ENCODE measurements at regions not wholly inside any gene's neighbourhood (a gene's known extent, or its start where the extent isn't known, plus 50 kb on each side); places are given as distances from the start of the nearest gene placed in this dataset.

DNA sequence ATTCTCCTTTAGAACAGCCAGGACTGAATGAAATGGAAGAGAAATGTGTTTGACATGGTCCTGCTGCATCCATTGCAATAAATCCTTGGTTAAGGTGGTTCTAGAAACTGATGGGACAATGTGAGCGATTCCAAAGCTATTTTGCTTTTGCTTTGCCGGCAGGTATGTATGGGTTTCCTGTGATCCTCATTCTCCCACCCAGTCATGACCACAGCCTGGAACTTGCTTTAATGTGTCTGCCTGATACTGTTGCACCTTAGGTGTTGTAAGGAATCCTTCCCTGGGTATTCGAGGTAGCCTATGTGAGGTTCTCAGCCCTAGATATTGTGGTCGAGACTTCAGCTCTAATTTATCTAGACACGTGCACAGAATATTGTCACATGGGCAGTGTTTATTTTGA lies 86.1 kb downstream of the ZNF518B start:
- H3K27ac ChIP-seq = no peak overlapping the region
- ChIA-PET POLR2A (ENCODE audit: low non-redundant PET) (no interaction called here), CTCF (interaction anchor here (0.9 kb wide), 1 partner anchor 198 kb away, joined by 3 read pairs; no protein-coding TSS in a partner anchor)
- TF ChIP-seq, protein P1, sequence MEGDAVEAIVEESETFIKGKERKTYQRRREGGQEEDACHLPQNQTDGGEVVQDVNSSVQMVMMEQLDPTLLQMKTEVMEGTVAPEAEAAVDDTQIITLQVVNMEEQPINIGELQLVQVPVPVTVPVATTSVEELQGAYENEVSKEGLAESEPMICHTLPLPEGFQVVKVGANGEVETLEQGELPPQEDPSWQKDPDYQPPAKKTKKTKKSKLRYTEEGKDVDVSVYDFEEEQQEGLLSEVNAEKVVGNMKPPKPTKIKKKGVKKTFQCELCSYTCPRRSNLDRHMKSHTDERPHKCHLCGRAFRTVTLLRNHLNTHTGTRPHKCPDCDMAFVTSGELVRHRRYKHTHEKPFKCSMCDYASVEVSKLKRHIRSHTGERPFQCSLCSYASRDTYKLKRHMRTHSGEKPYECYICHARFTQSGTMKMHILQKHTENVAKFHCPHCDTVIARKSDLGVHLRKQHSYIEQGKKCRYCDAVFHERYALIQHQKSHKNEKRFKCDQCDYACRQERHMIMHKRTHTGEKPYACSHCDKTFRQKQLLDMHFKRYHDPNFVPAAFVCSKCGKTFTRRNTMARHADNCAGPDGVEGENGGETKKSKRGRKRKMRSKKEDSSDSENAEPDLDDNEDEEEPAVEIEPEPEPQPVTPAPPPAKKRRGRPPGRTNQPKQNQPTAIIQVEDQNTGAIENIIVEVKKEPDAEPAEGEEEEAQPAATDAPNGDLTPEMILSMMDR (conservative IDR thresholded peaks at IDR 0.05; ENCODE audit: low read depth) = no peak
- DNase-seq (ENCODE audit: low spot score) = no peak

GRCh38 chr4:10369517-10369916 lies 87.7 kb downstream of the ZNF518B start:
- POLR2A ChIA-PET (ENCODE audit: low non-redundant PET) = no interaction called here
- TF ChIP-seq, protein P1 (conservative IDR thresholded peaks at IDR 0.05; ENCODE audit: low read depth) = no peak

DNA sequence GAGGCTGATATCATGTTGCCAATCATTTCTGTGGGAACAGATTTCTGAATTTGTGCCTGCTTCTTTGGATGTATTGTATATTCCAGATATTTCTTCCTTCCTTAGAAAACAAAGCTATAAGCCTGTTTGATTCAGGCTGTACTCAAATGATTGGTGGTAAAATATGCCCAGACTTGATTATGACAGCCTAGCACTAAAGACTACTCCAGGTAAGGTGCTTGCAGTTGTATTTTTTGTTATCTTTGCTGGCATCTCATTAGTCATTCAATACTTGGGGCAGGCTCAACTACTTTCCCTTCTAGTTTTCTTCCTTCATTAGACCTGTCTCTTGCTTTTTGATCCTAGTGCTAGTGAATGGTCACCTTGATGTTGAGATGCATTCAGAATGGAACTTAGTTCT lies 90.6 kb downstream of the ZNF518B start:
- no peak overlapping the region for H3K27ac ChIP-seq
- ChIA-PET POLR2A (ENCODE audit: low non-redundant PET) (no interaction called here), CTCF (no interaction called here)
- peak; percentile 7 for DNase-seq (ENCODE audit: low spot score)
- TF ChIP-seq, protein P1 (conservative IDR thresholded peaks at IDR 0.05; ENCODE audit: low read depth) = no peak

More at GRCh38 chr4:10369517-10369916, 87.7 kb downstream of the ZNF518B start:
- CTCF ChIA-PET = no interaction called here
- H3K27ac ChIP-seq = no peak overlapping the region
- DNase-seq (ENCODE audit: low spot score) = no peak

DNA sequence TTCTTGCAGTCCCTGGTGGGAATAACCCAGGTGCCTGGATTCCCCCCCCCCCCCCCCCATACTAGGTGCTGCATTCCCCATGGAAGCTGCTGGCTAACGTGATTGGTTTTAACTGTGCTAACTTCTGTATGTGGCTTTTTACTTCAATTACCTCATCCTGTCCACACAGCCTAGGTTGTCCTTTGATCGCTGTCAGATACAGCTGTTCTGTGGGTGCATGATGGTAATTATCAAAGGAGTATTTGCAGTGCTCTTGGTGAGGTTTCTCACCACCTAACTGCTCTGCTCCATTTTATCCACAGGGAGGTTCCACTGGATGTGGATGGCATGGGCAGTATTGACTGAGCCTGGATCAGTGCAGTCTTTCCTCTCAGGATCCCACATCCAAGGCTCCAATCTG lies 93.0 kb downstream of the ZNF518B start:
- ChIA-PET POLR2A (ENCODE audit: low non-redundant PET) (no interaction called here), CTCF (no interaction called here)
- no peak for DNase-seq (ENCODE audit: low spot score)
- no peak overlapping the region for H3K27ac ChIP-seq
- TF ChIP-seq, protein P1 (conservative IDR thresholded peaks at IDR 0.05; ENCODE audit: low read depth) = no peak

DNA sequence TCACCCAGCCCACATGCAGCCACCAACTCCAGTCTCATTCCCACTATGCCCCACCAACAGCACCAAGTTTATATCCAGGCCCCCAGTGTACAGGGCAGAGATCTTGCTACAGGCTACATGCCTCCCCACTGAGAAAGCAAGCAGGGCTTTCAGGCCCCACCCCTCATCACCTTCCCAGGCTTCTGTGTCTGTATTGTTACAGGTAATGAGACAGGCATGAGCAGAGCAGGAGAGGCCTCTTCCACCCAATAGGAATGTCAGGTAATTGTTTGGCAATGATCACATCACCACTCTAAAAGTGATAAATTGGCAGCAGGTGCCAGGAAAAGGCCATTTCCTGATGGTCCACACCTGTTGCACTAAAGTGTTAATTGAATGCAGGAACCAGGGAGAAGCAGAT lies 102.5 kb downstream of the ZNF518B start:
- CTCF ChIA-PET = no interaction called here
- POLR2A ChIA-PET (ENCODE audit: low non-redundant PET) = no interaction called here
- TF ChIP-seq, protein P1 (conservative IDR thresholded peaks at IDR 0.05; ENCODE audit: low read depth) = no peak
- no peak for DNase-seq (ENCODE audit: low spot score)
- H3K27ac ChIP-seq = no peak overlapping the region

DNA sequence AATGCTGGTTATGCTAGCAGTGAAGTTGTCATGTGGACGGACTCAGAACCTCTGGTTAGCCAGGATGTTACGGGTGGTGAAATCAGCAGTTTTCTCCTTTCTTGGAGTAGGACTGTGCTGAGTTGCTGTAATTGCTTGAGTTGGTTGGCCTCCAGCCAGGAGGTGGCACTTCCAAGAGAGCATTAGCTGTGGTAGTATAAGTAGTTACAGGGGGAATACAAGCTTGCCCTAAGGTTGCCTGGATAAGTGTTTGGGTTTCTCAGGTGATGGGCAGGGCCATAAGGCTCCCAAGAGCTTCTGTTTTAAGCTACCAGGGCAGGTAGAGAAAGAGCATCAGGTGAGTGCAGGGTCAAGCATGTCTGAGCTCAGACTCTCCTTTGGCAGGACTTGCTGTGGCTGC lies 103.0 kb downstream of the ZNF518B start:
- H3K27ac ChIP-seq = no peak overlapping the region
- ChIA-PET CTCF (no interaction called here), POLR2A (ENCODE audit: low non-redundant PET) (no interaction called here)
- TF ChIP-seq, protein P1 (conservative IDR thresholded peaks at IDR 0.05; ENCODE audit: low read depth) = no peak
- DNase-seq (ENCODE audit: low spot score) = no peak

GRCh38 chr4:10353110-10353509 lies 104.1 kb downstream of the ZNF518B start:
- ChIA-PET CTCF (no interaction called here), POLR2A (ENCODE audit: low non-redundant PET) (no interaction called here)
- DNase-seq (ENCODE audit: low spot score) = no peak
- no peak overlapping the region for H3K27ac ChIP-seq
- TF ChIP-seq, protein P1 (conservative IDR thresholded peaks at IDR 0.05; ENCODE audit: low read depth) = no peak
